Testis (tissue), 2 donors: ENCODE measurements at regions not wholly inside any gene's neighbourhood (a gene's known extent, or its start where the extent isn't known, plus 50 kb on each side); places are given as distances from the start of the nearest gene placed in this dataset.

Experiments used
- POLR2A ChIP-seq: fragments of 450-650 bp; IDR thresholded peaks from one replicate; pipeline ENCODE4 v1.6.1; 2017; ENCODE audit warnings: antibody characterized with exemption, mild to moderate bottlenecking, moderate library complexity
- TF ChIP-seq, protein P1 (sequence below), 3 experiments: fragments of 450-650 bp in 2 of 3; fragments of 200-600 bp in 1 of 3; sonication (generic) in 1 of 3; IDR thresholded peaks; one replicate each; pipeline ENCODE4 v1.5.1; 2016 to 2019; ENCODE audit warnings: antibody characterized with exemption in 3 of 3, mild to moderate bottlenecking in 2 of 3, moderate library complexity in 1 of 3

DNA sequence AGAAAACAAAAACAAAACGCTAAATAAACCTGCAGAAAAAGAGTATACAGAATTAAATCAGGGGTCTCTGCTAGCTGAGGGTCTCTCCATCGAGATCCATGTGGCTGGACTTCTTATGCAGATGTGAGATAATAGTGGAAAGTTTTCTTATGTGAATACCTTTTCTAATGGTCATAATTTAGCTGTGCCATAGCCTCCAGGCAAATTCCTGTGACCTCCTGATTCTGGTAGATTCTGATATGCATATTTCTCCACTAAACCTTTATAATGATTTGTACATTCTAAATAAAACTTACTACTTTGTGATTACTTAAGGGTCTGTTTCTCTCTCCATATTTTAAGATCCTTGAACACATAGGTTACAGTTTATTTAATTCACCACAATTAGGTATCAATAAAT, 1002.6 kb downstream of the GALC start:
- TF ChIP-seq POLR2A = no peak
- TF ChIP-seq, protein P1, sequence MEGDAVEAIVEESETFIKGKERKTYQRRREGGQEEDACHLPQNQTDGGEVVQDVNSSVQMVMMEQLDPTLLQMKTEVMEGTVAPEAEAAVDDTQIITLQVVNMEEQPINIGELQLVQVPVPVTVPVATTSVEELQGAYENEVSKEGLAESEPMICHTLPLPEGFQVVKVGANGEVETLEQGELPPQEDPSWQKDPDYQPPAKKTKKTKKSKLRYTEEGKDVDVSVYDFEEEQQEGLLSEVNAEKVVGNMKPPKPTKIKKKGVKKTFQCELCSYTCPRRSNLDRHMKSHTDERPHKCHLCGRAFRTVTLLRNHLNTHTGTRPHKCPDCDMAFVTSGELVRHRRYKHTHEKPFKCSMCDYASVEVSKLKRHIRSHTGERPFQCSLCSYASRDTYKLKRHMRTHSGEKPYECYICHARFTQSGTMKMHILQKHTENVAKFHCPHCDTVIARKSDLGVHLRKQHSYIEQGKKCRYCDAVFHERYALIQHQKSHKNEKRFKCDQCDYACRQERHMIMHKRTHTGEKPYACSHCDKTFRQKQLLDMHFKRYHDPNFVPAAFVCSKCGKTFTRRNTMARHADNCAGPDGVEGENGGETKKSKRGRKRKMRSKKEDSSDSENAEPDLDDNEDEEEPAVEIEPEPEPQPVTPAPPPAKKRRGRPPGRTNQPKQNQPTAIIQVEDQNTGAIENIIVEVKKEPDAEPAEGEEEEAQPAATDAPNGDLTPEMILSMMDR (IDR thresholded peaks at IDR 0.05) = no peak
